ENCODE measurements at regions not wholly inside any gene's neighbourhood (a gene's known extent, or its start where the extent isn't known, plus 50 kb on each side); places are given as distances from the start of the nearest gene placed in this dataset.

DNA sequence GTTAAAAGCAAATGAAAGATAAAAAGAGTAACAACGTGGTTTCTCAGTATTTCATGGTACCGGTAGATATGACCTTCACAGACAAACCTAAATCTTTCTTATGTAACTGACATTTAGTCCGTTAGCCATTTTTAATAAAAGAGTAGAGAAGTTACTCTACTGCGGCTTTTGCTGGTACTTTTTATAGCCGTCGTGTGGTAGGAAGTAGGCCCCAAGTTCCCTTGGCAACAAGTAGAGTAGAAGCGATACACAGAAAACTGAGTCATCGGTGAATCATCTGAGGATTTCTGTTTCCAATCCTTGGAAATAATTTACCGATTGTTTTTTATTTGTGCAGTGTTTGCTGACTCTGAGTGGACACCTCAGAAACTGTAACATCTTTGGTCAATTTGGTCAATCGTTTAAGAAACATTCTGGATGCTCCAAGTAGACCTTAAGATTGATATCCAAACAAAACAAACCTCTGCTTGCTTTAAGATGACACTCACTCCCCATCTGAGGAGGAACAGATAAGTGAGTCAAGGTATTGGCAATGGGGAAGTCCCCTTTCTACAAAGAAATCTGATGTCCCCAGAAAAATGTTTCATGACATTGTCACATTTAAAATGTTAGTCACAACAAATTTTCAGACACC, 63.9 kb upstream of the AHR start:
- peak; percentile 22 to 54 (median 34) for DNase-seq (ENCODE audit: low read depth in 3 of 3)

DNA sequence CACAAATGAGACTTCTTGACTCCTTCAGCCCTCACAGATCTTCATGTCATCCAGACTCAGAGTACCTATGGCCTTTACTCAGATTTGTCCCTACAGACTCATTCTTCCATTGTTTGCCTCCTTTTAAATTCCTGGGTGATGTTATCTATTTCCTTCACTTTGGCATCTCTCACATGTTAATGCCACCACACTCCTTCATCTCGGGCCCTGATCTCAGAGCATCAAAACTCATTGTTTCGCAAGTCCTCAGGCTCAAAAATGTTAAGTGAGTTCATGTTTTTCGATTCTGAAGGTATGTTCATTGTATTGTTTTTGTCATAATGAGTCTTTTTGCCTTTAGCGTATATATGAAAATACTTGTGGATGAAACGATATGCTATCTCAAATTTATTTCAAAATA, 62.3 kb upstream of the AHR start:
- DNase-seq (ENCODE audit: low read depth in 3 of 3): no peak

DNA sequence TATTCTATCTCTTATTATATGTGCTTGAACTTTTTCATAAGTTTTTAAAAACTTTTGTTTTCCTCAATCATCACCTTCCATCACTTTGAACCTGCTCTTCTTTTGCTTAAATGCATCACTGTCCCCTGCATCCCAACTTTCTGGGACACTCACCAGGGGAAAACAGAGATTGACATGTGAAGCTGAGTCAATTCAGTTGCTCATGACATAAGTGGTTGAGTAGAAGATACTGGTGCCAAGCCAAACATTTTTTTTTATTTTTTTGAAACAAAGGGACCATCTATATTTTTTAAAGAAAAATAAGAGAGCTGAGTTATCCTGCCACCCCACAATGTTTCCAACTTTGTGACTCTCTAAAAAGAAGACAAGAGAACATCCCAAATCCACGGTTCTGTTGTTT, 61.8 kb upstream of the AHR start:
- no peak for DNase-seq (ENCODE audit: low read depth in 3 of 3)

DNA sequence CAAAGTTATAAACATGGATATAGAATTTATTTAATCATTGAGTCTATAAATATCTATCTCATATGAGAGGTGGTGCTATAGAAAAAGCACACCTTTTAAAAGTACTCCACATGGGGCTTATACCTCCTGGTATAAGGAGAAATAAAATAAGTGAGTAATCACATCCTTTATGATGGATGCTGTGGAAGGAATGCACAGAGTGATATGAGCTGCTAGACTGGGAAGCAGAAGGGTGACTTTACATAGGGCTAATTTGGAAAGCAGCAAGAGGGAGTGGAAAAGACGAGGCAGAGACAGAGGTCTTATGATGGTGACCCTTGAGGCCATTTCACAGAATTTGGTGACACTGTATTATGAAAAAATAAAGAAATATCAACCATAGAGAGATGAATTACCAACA, 59.4 kb upstream of the AHR start:
- DNase-seq (ENCODE audit: low read depth in 3 of 3): no peak

DNA sequence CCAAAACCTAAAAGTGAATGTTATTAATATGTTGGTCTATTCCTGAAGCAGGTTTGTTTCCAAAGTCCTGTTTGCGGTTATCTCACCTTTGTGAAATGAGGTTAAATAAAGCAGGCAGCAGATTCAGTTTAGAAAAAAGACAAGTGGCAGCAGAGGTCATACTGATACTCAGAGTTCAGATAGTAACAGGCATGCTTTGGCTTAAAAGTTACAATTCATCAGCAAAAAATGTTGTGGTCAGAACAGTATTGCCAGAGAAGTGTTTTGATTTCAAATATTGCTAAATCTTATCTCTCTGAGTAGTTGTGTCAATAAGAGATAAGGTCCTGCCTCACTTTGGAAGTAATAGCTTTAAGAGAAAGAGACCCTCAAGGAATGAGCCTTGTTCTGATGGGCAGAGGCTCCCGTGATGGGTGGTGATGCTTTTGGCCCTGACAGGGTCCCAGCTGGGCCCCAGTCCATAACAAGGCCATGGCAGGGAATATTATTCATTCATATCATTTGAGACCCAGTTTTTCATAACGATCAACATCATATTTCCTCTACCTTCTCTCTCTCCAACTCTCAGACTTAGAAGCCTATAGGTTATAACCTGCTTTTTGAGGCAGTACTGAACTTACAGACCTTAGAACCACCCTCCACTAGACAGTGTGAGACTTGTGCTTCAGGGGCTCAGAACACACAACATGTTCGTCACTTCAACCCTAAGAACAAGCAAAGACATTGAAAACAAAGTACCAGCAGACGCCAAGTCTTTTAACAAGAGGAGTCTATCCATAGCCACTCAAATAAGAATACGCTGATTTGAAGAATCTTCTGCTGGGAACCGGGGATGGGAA, 58.5 kb upstream of the AHR start:
- no peak for DNase-seq (ENCODE audit: low read depth in 3 of 3)

DNA sequence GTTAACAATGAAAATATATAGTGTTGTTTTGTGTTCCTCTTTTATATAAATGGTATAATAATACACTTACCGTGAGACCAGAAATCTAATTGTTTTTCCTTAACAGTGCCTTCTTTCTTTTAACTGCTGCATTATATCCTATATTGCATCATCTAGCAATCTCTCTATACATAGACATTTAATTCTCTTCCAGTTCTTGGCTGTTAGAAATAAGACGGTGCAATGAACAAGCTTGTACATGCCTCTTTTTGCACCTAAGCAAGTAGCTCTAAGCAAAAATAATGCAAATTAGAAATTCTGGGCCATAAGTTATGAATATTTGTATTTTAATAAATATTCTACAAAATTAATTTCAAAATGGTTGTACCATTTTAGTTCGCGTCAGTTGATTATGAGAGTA, 55.9 kb upstream of the AHR start:
- DNase-seq (ENCODE audit: low read depth in 3 of 3): no peak

DNA sequence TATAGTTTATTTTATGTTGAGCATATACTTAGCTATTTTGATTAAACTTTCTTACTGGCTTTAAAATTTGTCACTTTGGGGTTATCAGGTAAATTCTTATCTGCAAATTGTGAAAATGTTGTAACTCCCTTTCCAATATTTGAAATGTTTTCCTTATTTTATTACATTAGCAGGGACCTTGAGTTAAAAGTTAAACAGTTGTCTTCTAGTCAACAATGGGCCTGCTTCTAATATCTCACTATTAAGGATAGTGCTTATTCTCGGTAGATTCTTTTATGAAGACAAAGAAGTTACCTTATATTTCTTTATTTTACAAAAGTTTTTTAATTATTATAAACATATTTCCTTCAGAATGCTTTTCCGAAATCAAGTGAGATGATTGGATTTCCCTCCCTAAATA, 53.7 kb upstream of the AHR start:
- DNase-seq (ENCODE audit: low read depth in 3 of 3): no peak

DNA sequence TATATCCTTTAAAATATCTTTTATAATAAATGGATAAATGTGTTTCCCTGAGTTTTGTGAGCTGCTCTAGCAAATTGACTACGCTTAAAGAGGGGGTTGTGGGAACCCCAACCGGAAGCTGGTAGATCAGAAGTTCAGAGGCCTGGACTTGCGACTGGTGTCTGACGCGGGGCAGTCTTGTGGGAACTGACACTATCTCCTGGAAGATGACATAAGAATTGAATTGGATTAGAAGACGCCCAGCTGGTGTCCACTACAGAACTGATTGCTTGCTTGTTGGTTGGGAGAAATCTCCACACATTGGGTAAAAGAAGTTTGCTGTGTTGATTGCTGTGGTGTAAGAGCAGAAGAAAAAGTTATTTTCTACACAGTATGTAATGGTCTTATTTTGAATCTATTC, 51.1 kb upstream of the AHR start:
- no peak for DNase-seq (ENCODE audit: low read depth in 3 of 3)

DNA sequence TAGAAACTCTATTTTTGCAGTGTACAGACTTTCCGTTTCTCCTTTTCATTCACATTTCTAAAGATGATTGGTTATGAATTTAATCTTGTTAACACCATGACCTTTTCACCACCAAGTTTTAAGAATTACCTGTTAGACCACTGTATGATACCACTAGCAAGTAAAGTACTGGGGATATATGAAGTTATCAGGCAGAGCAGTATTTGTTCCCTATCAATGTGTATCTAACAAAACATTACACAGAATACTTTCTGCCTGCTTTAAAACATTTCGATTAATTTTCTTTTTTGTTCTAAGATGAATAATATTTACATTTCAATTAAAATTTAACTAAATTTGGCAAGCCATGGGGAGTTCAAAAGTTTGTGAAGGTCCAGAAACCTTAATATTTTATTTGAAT, 49.9 kb upstream of the AHR start:
- DNase-seq (ENCODE audit: low read depth in 3 of 3): no peak
